NCI-H187 (cell line): ENCODE measurements at regions not wholly inside any gene's neighbourhood (a gene's known extent, or its start where the extent isn't known, plus 50 kb on each side); places are given as distances from the start of the nearest gene placed in this dataset.
"Not testable (repeated sequence)": the region's sequence is repeated elsewhere in the genome, so short reads cannot be mapped to it uniquely, and the experiment has no call there.

Experiments
- DNase-seq, 2 experiments: peaks; one replicate each; lab custom pipeline; 2025; lab: John Stamatoyannopoulos, UW

- no peak for DNase-seq
These were observed 110.9 kb upstream of the L3MBTL4 start for GRCh38 chr18:6525604-6526003.

- no peak for DNase-seq
These were observed 122.8 kb upstream of the L3MBTL4 start for GRCh38 chr18:6537475-6537874.

GRCh38 chr18:6541131-6541679 is 126.5 kb upstream of the L3MBTL4 start:
- DNase-seq, result not testable (repeated sequence)

- no peak for DNase-seq
These were observed 127.6 kb upstream of the L3MBTL4 start for GRCh38 chr18:6542296-6542695.

- no peak for DNase-seq
These were observed 128.7 kb upstream of the L3MBTL4 start for GRCh38 chr18:6543330-6543908.

- DNase-seq, result no peak
These were observed 131.5 kb upstream of the L3MBTL4 start for GRCh38 chr18:6546229-6546628.

GRCh38 chr18:6547476-6547875 is 132.8 kb upstream of the L3MBTL4 start:
- no peak for DNase-seq

GRCh38 chr18:6553234-6553900 is 138.7 kb upstream of the L3MBTL4 start:
- no peak for DNase-seq

GRCh38 chr18:6557057-6557769 is 142.5 kb upstream of the L3MBTL4 start:
- no peak for DNase-seq

GRCh38 chr18:6557770-6558248 is 143.1 kb upstream of the L3MBTL4 start:
- DNase-seq, result no peak

- no peak for DNase-seq
These were observed 143.9 kb upstream of the L3MBTL4 start for GRCh38 chr18:6558446-6559156.

GRCh38 chr18:6559296-6559695 is 144.6 kb upstream of the L3MBTL4 start:
- no peak for DNase-seq

- no peak for DNase-seq
These were observed 146.3 kb upstream of the L3MBTL4 start for GRCh38 chr18:6561016-6561415.

- no peak for DNase-seq
These were observed 146.7 kb upstream of the L3MBTL4 start for GRCh38 chr18:6561420-6561861.

GRCh38 chr18:6561862-6562291 is 147.2 kb upstream of the L3MBTL4 start:
- DNase-seq, result peak in 1 of 2 experiments; percentile 2

- no peak for DNase-seq
These were observed 149.2 kb upstream of the L3MBTL4 start for GRCh38 chr18:6563896-6564295.

GRCh38 chr18:6564950-6565814 is 150.5 kb upstream of the L3MBTL4 start:
- DNase-seq, result no peak

GRCh38 chr18:6565815-6566081 is 151.0 kb upstream of the L3MBTL4 start:
- DNase-seq, result no peak

- DNase-seq, result no peak
These were observed 151.7 kb upstream of the L3MBTL4 start for GRCh38 chr18:6566338-6566911.

- DNase-seq, result no peak
These were observed 155.1 kb upstream of the L3MBTL4 start for GRCh38 chr18:6569813-6570212.
